ENCODE measurements at regions not wholly inside any gene's neighbourhood (a gene's known extent, or its start where the extent isn't known, plus 50 kb on each side); places are given as distances from the start of the nearest gene placed in this dataset.
"Not testable (repeated sequence)": the region's sequence is repeated elsewhere in the genome, so short reads cannot be mapped to it uniquely, and the experiment has no call there.

- FAIRE-seq: no peak
Observed at GRCh38 chr5:91639744-91640143, 256.6 kb upstream of the ARRDC3 start.

- no peak for FAIRE-seq
Observed at GRCh38 chr5:91638010-91638409, 254.9 kb upstream of the ARRDC3 start.

GRCh38 chr5:91635950-91636734, 253.0 kb upstream of the ARRDC3 start:
- peak; percentile 78 for FAIRE-seq

- no peak for FAIRE-seq
Observed at GRCh38 chr5:91632871-91633270, 249.8 kb upstream of the ARRDC3 start.

- no peak for FAIRE-seq
Observed at GRCh38 chr5:91611746-91612145, 228.6 kb upstream of the ARRDC3 start.

- FAIRE-seq: no peak
Observed at GRCh38 chr5:91607675-91608074, 224.6 kb upstream of the ARRDC3 start.

- FAIRE-seq: no peak
Observed at GRCh38 chr5:91599863-91600262, 216.7 kb upstream of the ARRDC3 start.

GRCh38 chr5:91598216-91598615, 215.1 kb upstream of the ARRDC3 start:
- FAIRE-seq: no peak

GRCh38 chr5:91595424-91595823, 212.3 kb upstream of the ARRDC3 start:
- no peak for FAIRE-seq

- FAIRE-seq: no peak
Observed at GRCh38 chr5:91591076-91591475, 208.0 kb upstream of the ARRDC3 start.

GRCh38 chr5:91586232-91586631, 203.1 kb upstream of the ARRDC3 start:
- FAIRE-seq: no peak

- FAIRE-seq: no peak
Observed at GRCh38 chr5:91584352-91584751, 201.2 kb upstream of the ARRDC3 start.

GRCh38 chr5:91566012-91566411, 182.9 kb upstream of the ARRDC3 start:
- FAIRE-seq: not testable (repeated sequence)

- no peak for FAIRE-seq
Observed at GRCh38 chr5:91562922-91563321, 179.8 kb upstream of the ARRDC3 start.

- FAIRE-seq: no peak
Observed at GRCh38 chr5:91541696-91542095, 158.6 kb upstream of the ARRDC3 start.

- FAIRE-seq: no peak
Observed at GRCh38 chr5:91538179-91538578, 155.1 kb upstream of the ARRDC3 start.

- no peak for FAIRE-seq
Observed at GRCh38 chr5:91535499-91535898, 152.4 kb upstream of the ARRDC3 start.

- no peak for FAIRE-seq
Observed at GRCh38 chr5:91534332-91534731, 151.2 kb upstream of the ARRDC3 start.

GRCh38 chr5:91532779-91533178, 149.7 kb upstream of the ARRDC3 start:
- no peak for FAIRE-seq

GRCh38 chr5:91532281-91532680, 149.2 kb upstream of the ARRDC3 start:
- FAIRE-seq: no peak

- no peak for FAIRE-seq
Observed at GRCh38 chr5:91528831-91529230, 145.7 kb upstream of the ARRDC3 start.

- FAIRE-seq: no peak
Observed at GRCh38 chr5:91521785-91522184, 138.7 kb upstream of the ARRDC3 start.

GRCh38 chr5:91521334-91521733, 138.2 kb upstream of the ARRDC3 start:
- FAIRE-seq: no peak

GRCh38 chr5:91514400-91514799, 131.3 kb upstream of the ARRDC3 start:
- FAIRE-seq: no peak

- FAIRE-seq: peak; percentile 8
Observed at GRCh38 chr5:91503321-91503720, 120.2 kb upstream of the ARRDC3 start.
